Neural cell (in vitro differentiated cells): ENCODE measurements at regions not wholly inside any gene's neighbourhood (a gene's known extent, or its start where the extent isn't known, plus 50 kb on each side); places are given as distances from the start of the nearest gene placed in this dataset.
A peak's percentile ranks its signal among the peaks of the same experiment; 100 is the strongest.

ENCODE experiments used
- H2AFZ ChIP-seq: fragments of 200-600, 300-800 bp; sonication (generic), shearing (Covaris generic); 2 replicates; pipeline ENCODE4 v1.6.0; 2014; ENCODE audit warnings: low read depth, mild to moderate bottlenecking, antibody characterized with exemption, low read length, moderate library complexity
- H3F3A ChIP-seq: fragments of 200-600 bp; shearing (Covaris generic); 2 replicates; pipeline ENCODE4 v1.6.1; 2016; ENCODE audit warnings: mild to moderate bottlenecking, moderate library complexity, mixed read lengths, antibody characterized with exemption, low read length; ENCODE audit not compliant: insufficient read depth, poor library complexity, severe bottlenecking
- H3K27ac ChIP-seq: fragments of 200-600, 300-800 bp; sonication (generic), shearing (Covaris generic); 2 replicates; pipeline ENCODE4 v1.5.1; 2014; ENCODE audit warnings: mild to moderate bottlenecking, low read length, moderate library complexity
- H3K27me3 ChIP-seq: fragments of 300-800, 200-600 bp; sonication (generic), shearing (Covaris generic); 2 replicates; pipeline ENCODE4 v1.6.0; 2014; ENCODE audit warnings: mild to moderate bottlenecking, low read depth, low read length, moderate library complexity; ENCODE audit not compliant: insufficient read depth
- H3K36me3 ChIP-seq: fragments of 300-800, 200-600 bp; sonication (generic), shearing (Covaris generic); 2 replicates; pipeline ENCODE4 v1.5.1; 2014; ENCODE audit warnings: mild to moderate bottlenecking, antibody characterized with exemption, low read length, moderate library complexity; ENCODE audit not compliant: insufficient read depth
- H3K4me2 ChIP-seq: fragments of 300-800, 200-600 bp; sonication (generic), shearing (Covaris generic); 2 replicates; pipeline ENCODE4 v1.6.0; 2014; ENCODE audit warnings: mild to moderate bottlenecking, low read length
- H3K4me3 ChIP-seq: fragments of 300-800, 200-600 bp; sonication (generic), shearing (Covaris generic); 2 replicates; pipeline ENCODE4 v1.5.1; 2014; ENCODE audit warnings: mild to moderate bottlenecking, low read length, moderate library complexity
- H3K79me2 ChIP-seq: fragments of 200-600 bp; shearing (Covaris generic); replicated peaks from 2 replicates; pipeline ENCODE4 v1.6.0; 2014; ENCODE audit warnings: mild to moderate bottlenecking, low read length, moderate library complexity; ENCODE audit not compliant: insufficient read depth
- H3K9ac ChIP-seq: fragments of 300-800, 200-600 bp; sonication (generic), shearing (Covaris generic); 2 replicates; pipeline ENCODE4 v1.6.1; 2016; ENCODE audit warnings: mild to moderate bottlenecking, low read length, mixed read lengths
- H3K9me2 ChIP-seq: fragments of 200-600 bp; shearing (Covaris generic); 2 replicates; pipeline ENCODE4 v1.6.1; 2016; ENCODE audit warnings: mild to moderate bottlenecking, low read length, mixed read lengths; ENCODE audit not compliant: insufficient read depth
- H3K9me3 ChIP-seq: fragments of 200-600, 300-800 bp; sonication (generic), shearing (Covaris generic); 2 replicates; pipeline ENCODE4 v1.6.1; 2016; ENCODE audit warnings: mild to moderate bottlenecking, mixed run types, low read length, moderate library complexity, mixed read lengths
- H4K20me1 ChIP-seq: fragments of 200-600 bp; shearing (Covaris generic); 2 replicates; pipeline ENCODE4 v1.6.1; 2016; ENCODE audit warnings: mild to moderate bottlenecking, mixed run types; ENCODE audit not compliant: insufficient read depth
- CTCF ChIP-seq: fragments of 450-650 bp; IDR thresholded peaks from 2 replicates; pipeline ENCODE4 v1.5.1; 2014; ENCODE audit warnings: antibody characterized with exemption, mild to moderate bottlenecking, moderate library complexity; ENCODE audit not compliant: poor library complexity, severe bottlenecking
- EP300 ChIP-seq: fragments of 450-650 bp; conservative IDR thresholded peaks from 2 replicates; pipeline ENCODE4 v1.6.1; 2014; ENCODE audit warnings: antibody characterized with exemption, mild to moderate bottlenecking, moderate library complexity; ENCODE audit not compliant: poor library complexity, severe bottlenecking
- EZH2 ChIP-seq: fragments of 200-600, 300-800 bp; shearing (Covaris generic), sonication (generic); IDR thresholded peaks from 2 replicates; pipeline ENCODE4 v1.6.1; 2014; ENCODE audit warnings: antibody characterized with exemption, low read length, borderline replicate concordance, mild to moderate bottlenecking; ENCODE audit not compliant: insufficient read depth, poor library complexity, severe bottlenecking
- MXI1 ChIP-seq: fragments of 450-650 bp; conservative IDR thresholded peaks from 2 replicates; pipeline ENCODE4 v1.6.1; 2014; ENCODE audit warnings: antibody characterized with exemption, mild to moderate bottlenecking; ENCODE audit not compliant: poor library complexity, severe bottlenecking
- POLR2AphosphoS5 ChIP-seq: IDR thresholded peaks from 2 replicates; pipeline ENCODE4 v1.6.1; 2012
- RAD21 ChIP-seq: fragments of 450-650 bp; conservative IDR thresholded peaks from 2 replicates; pipeline ENCODE4 v1.6.1; 2014; ENCODE audit warnings: antibody characterized with exemption, mild to moderate bottlenecking, moderate library complexity
- REST ChIP-seq: IDR thresholded peaks from 2 replicates; pipeline ENCODE4 v1.6.1; 2012; ENCODE audit warnings: borderline replicate concordance
- SMC3 ChIP-seq: fragments of 450-650 bp; conservative IDR thresholded peaks from 2 replicates; pipeline ENCODE4 v1.6.1; 2014; ENCODE audit warnings: antibody characterized with exemption, mild to moderate bottlenecking, moderate library complexity; ENCODE audit not compliant: poor library complexity
- TAF1 ChIP-seq: IDR thresholded peaks from 2 replicates; pipeline ENCODE4 v1.6.1; 2012; ENCODE audit warnings: low read depth

GRCh38 chr7:142400042-142400533 lies 142.2 kb upstream of the PRSS58 start:
- Histone ChIP-seq H3K9me3 (no peaks in the 10 kb centered on the region), H3K79me2 (no peaks in the 10 kb centered on the region), H3K4me2 (no peak overlapping the region), H3K36me3 (no peaks in the 10 kb centered on the region), H3F3A (no peaks in the 10 kb centered on the region), H3K4me3 (no peak overlapping the region), H3K9ac (no peak overlapping the region), H3K27ac (no peak overlapping the region), H3K9me2 (no peaks in the 10 kb centered on the region), H2AFZ (no peak overlapping the region), H4K20me1 (no peaks in the 10 kb centered on the region), H3K27me3 (no peaks in the 10 kb centered on the region)
- TF ChIP-seq SMC3 (no peak), REST (no peak), TAF1 (no peak), CTCF (no peak), MXI1 (no peak), EZH2 (no peak), RAD21 (no peak), EP300 (no peak), POLR2AphosphoS5 (no peak)

GRCh38 chr7:142391191-142391992 lies 133.5 kb upstream of the PRSS58 start:
- Histone ChIP-seq H3K9ac (no peak overlapping the region), H3K27me3 (no peaks in the 10 kb centered on the region), H3K9me2 (no peaks in the 10 kb centered on the region), H2AFZ (no peak overlapping the region), H3K9me3 (no peaks in the 10 kb centered on the region), H3K36me3 (no peaks in the 10 kb centered on the region), H3K27ac (no peak overlapping the region), H3K79me2 (no peaks in the 10 kb centered on the region), H4K20me1 (no peaks in the 10 kb centered on the region), H3K4me3 (no peak overlapping the region), H3K4me2 (no peak overlapping the region), H3F3A (no peaks in the 10 kb centered on the region)
- TF ChIP-seq MXI1: no peak
- TF ChIP-seq CTCF: peak; percentile 15
- no peak for TF ChIP-seq EZH2
